ENCODE measurements at regions not wholly inside any gene's neighbourhood (a gene's known extent, or its start where the extent isn't known, plus 50 kb on each side); places are given as distances from the start of the nearest gene placed in this dataset.

GRCh38 chr1:165036403-165036802 lies 320.1 kb downstream of the LMX1A start:
- TF ChIP-seq CTCF (IDR thresholded peaks at IDR 0.05) (no peak), POLR2A (IDR thresholded peaks at IDR 0.05; ENCODE audit: low read length) (no peak), USF2 (IDR thresholded peaks at IDR 0.05) (no peak), MAFK (IDR thresholded peaks at IDR 0.05; ENCODE audit: partially characterized antibody) (no peak), NPAS2 (CRISPR knock-in tag; IDR thresholded peaks at IDR 0.05; ENCODE audit: borderline replicate concordance) (no peak), PBX3 (IDR thresholded peaks at IDR 0.05) (no peak), HMGXB4 (CRISPR knock-in tag; IDR thresholded peaks at IDR 0.05; ENCODE audit: borderline replicate concordance) (no peak), MAX (IDR thresholded peaks at IDR 0.05) (no peak), REST (IDR thresholded peaks at IDR 0.05) (no peak), POLR2AphosphoS2 (conservative IDR thresholded peaks at IDR 0.05; ENCODE audit: low read length) (no peak)
